Tibial nerve (tissue), 4 donors: ENCODE measurements at regions not wholly inside any gene's neighbourhood (a gene's known extent, or its start where the extent isn't known, plus 50 kb on each side); places are given as distances from the start of the nearest gene placed in this dataset.
A peak's percentile ranks its signal among the peaks of the same experiment; 100 is the strongest.

ENCODE experiments used
- DNase-seq, 2 donors: peaks; one replicate each; pipeline ENCODE4 v3.0.0-alpha.2; 2019; ENCODE audit warnings: low spot score in 2 of 2
- H3K27ac ChIP-seq, 4 donors: fragments of 200-600 bp; sonication (generic) in 3 of 4; one replicate each; pipeline ENCODE4 v1.5.1; 2017 to 2019; ENCODE audit warnings: mild to moderate bottlenecking in 1 of 4
- H3K27me3 ChIP-seq, 2 donors: fragments of 200-600 bp; sonication (generic) in 1 of 2; one replicate each; pipeline versions ENCODE4 v1.5.1 to v1.6.0; 2017 to 2019
- H3K36me3 ChIP-seq, 3 donors: fragments of 200-600 bp; sonication (generic); one replicate each; pipeline ENCODE4 v1.5.1; 2018 to 2019
- H3K4me1 ChIP-seq, 4 donors: fragments of 200-600 bp; sonication (generic) in 3 of 4; one replicate each; pipeline ENCODE4 v1.5.1; 2017 to 2019
- H3K4me3 ChIP-seq, 4 donors: fragments of 200-600 bp; sonication (generic) in 3 of 4; one replicate each; pipeline ENCODE4 v1.5.1; 2017 to 2019; ENCODE audit warnings: mild to moderate bottlenecking in 1 of 4, moderate library complexity in 1 of 4
- H3K9me3 ChIP-seq, 4 donors: fragments of 200-600 bp; sonication (generic) in 3 of 4; one replicate each; pipeline ENCODE4 v1.5.1; 2017 to 2019
- EP300 ChIP-seq, 2 donors: sonication (generic); formaldehyde crosslinking; IDR thresholded peaks; one replicate each; pipeline ENCODE4 v1.6.1; 2017; ENCODE audit warnings: antibody characterized with exemption in 2 of 2, mild to moderate bottlenecking in 1 of 2
- POLR2A ChIP-seq, 2 donors: fragments of 450-650 bp; IDR thresholded peaks; one replicate each; pipeline ENCODE4 v1.6.1; 2017; ENCODE audit warnings: antibody characterized with exemption in 2 of 2, mild to moderate bottlenecking in 2 of 2, moderate library complexity in 2 of 2
- WGBS, 2 donors: methylation state at CpG; one replicate each; pipeline ENCODE4 v1.1.5; 2018; 5-methylcytosine and 5-hydroxymethylcytosine counted together
- TF ChIP-seq, protein P1 (sequence below), 5 experiments: fragments of 200-600 bp in 3 of 5; fragments of 450-650 bp in 2 of 5; sonication (generic) in 3 of 5; IDR thresholded peaks; one replicate each; pipeline ENCODE4 v1.5.1; 2016 to 2019; ENCODE audit warnings: antibody characterized with exemption in 5 of 5, mild to moderate bottlenecking in 3 of 5, moderate library complexity in 2 of 5

GRCh38 chr10:58918887-58919286 lies 257.6 kb upstream of the PHYHIPL start:
- Histone ChIP-seq H3K4me3 (no peak overlapping the region), H3K27me3 (no peaks in the 10 kb centered on the region), H3K36me3 (no peaks in the 10 kb centered on the region), H3K4me1 (peaks cover 0 to 19% (median 15%) of the 10 kb centered on the region in 4 donors), H3K27ac (no peak overlapping the region), H3K9me3 (no peaks in the 10 kb centered on the region)
- DNase-seq, result no peak
- WGBS, 2 donors, result 82 to 92% methylated on average over 2 of the region's 2 CpGs
- TF ChIP-seq EP300 (IDR thresholded peaks at IDR 0.05), result no peak
- TF ChIP-seq, protein P1, sequence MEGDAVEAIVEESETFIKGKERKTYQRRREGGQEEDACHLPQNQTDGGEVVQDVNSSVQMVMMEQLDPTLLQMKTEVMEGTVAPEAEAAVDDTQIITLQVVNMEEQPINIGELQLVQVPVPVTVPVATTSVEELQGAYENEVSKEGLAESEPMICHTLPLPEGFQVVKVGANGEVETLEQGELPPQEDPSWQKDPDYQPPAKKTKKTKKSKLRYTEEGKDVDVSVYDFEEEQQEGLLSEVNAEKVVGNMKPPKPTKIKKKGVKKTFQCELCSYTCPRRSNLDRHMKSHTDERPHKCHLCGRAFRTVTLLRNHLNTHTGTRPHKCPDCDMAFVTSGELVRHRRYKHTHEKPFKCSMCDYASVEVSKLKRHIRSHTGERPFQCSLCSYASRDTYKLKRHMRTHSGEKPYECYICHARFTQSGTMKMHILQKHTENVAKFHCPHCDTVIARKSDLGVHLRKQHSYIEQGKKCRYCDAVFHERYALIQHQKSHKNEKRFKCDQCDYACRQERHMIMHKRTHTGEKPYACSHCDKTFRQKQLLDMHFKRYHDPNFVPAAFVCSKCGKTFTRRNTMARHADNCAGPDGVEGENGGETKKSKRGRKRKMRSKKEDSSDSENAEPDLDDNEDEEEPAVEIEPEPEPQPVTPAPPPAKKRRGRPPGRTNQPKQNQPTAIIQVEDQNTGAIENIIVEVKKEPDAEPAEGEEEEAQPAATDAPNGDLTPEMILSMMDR (IDR thresholded peaks at IDR 0.05), result no peak

DNA sequence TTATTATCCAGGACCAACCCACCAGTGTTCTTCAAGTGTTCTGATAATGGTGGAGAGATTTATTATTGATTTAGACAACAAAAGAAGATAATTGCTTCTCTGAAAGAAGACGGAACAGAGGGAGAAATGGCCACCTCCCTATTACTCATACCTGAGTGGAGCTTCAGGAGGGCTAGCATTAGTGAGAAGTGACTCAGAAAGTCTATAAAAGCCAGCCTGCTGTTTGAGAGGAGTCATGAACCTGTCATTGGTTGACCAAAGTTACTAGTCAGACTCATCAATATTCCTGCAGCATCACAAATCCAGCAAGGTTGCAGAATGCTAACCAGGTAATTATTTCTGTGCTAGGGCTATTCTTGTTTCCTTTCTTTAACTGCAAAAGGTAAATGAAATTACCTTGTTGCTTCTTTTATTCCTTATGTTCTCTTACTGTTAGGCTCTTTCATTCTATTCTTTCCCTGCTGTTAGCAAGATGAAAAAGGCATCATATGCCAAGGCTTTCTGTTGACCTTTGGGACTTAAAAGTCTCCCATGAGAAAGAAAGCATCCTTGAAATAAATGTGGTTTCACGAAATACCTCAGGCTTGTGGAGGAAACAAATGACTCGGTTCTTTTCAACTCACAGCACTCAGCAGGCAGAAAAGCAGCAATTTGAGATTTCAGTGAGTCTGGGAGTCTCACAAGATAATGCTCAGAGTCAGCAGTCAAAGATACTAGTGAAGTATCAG lies 256.4 kb upstream of the PHYHIPL start:
- DNase-seq, result no peak
- no peaks in the 10 kb centered on the region for H3K36me3 ChIP-seq
- no peak overlapping the region for H3K4me3 ChIP-seq
- TF ChIP-seq, protein P1 (IDR thresholded peaks at IDR 0.05), result no peak
- TF ChIP-seq POLR2A (IDR thresholded peaks at IDR 0.05), result no peak
- peak in 1 of 2 donors; percentile 22 for TF ChIP-seq EP300 (IDR thresholded peaks at IDR 0.05)
- H3K9me3 ChIP-seq, result no peaks in the 10 kb centered on the region
- 19 to 24% methylated on average over 3 of the region's 3 CpGs for WGBS, 2 donors
- peaks cover 0 to 19% (median 15%) of the 10 kb centered on the region in 4 donors for H3K4me1 ChIP-seq
- H3K27me3 ChIP-seq, result no peaks in the 10 kb centered on the region
- H3K27ac ChIP-seq, result peak overlapping the region in 1 of 4 donors; percentile 1

GRCh38 chr10:58920655-58921003 lies 255.8 kb upstream of the PHYHIPL start:
- peak overlapping the region in 1 of 4 donors; percentile 1 for H3K27ac ChIP-seq
- no peaks in the 10 kb centered on the region for H3K27me3 ChIP-seq
- peaks cover 0 to 19% (median 15%) of the 10 kb centered on the region in 4 donors for H3K4me1 ChIP-seq
- no peak overlapping the region for H3K4me3 ChIP-seq
- TF ChIP-seq POLR2A (IDR thresholded peaks at IDR 0.05) (no peak), EP300 (IDR thresholded peaks at IDR 0.05) (no peak)
- TF ChIP-seq, protein P1 (IDR thresholded peaks at IDR 0.05), result no peak
- H3K9me3 ChIP-seq, result no peaks in the 10 kb centered on the region
- DNase-seq, result no peak
- no peaks in the 10 kb centered on the region for H3K36me3 ChIP-seq

- H3K36me3 ChIP-seq, result no peaks in the 10 kb centered on the region
- DNase-seq, result no peak
- 28 to 42% methylated on average over 2 of the region's 2 CpGs for WGBS, 2 donors
- H3K4me1 ChIP-seq, result peaks cover 0 to 19% (median 15%) of the 10 kb centered on the region in 4 donors
- TF ChIP-seq POLR2A (IDR thresholded peaks at IDR 0.05) (no peak), EP300 (IDR thresholded peaks at IDR 0.05) (no peak)
- TF ChIP-seq, protein P1 (IDR thresholded peaks at IDR 0.05), result no peak
- H3K27ac ChIP-seq, result peak overlapping the region in 1 of 4 donors; percentile 52
- H3K9me3 ChIP-seq, result no peaks in the 10 kb centered on the region
- H3K27me3 ChIP-seq, result no peaks in the 10 kb centered on the region
- no peak overlapping the region for H3K4me3 ChIP-seq
Observed at GRCh38 chr10:58921421-58921855, 255.0 kb upstream of the PHYHIPL start.

- TF ChIP-seq, protein P1 (IDR thresholded peaks at IDR 0.05), result no peak
- no peak for TF ChIP-seq EP300 (IDR thresholded peaks at IDR 0.05)
- no peak for TF ChIP-seq POLR2A (IDR thresholded peaks at IDR 0.05)
- Histone ChIP-seq H3K4me3 (no peak overlapping the region), H3K9me3 (no peaks in the 10 kb centered on the region), H3K4me1 (peaks cover 0 to 14% (median 9%) of the 10 kb centered on the region in 4 donors), H3K36me3 (no peaks in the 10 kb centered on the region), H3K27ac (no peak overlapping the region), H3K27me3 (no peaks in the 10 kb centered on the region)
- 93 to 95% methylated on average over 2 of the region's 2 CpGs for WGBS, 2 donors
- no peak for DNase-seq
Observed at GRCh38 chr10:58925381-58925780, 251.1 kb upstream of the PHYHIPL start.
